Gastrocnemius medialis (tissue), 4 donors: ENCODE measurements at regions not wholly inside any gene's neighbourhood (a gene's known extent, or its start where the extent isn't known, plus 50 kb on each side); places are given as distances from the start of the nearest gene placed in this dataset.

Experiments used
- ATAC-seq, 2 donors: fragments of 150-250 bp; one replicate each; pipeline ENCODE4 v1.9.1; 2016
- DNase-seq, 2 donors: peaks; one replicate each; pipeline ENCODE4 v3.0.0-alpha.2; 2019
- H3K27ac ChIP-seq, 4 donors: fragments of 200-600 bp; sonication (generic); 1 replicate in 1 of 4; 2 replicates in 3 of 4; pipeline ENCODE4 v1.5.1; 2016 to 2018; ENCODE audit warnings: mild to moderate bottlenecking in 2 of 4, moderate library complexity in 1 of 4
- H3K27me3 ChIP-seq, 3 donors: fragments of 200-600 bp; sonication (generic) in 2 of 3; 1 replicate in 1 of 3; 2 replicates in 2 of 3; pipeline versions ENCODE4 v1.5.1 to v1.6.0; 2016 to 2019; ENCODE audit warnings: mild to moderate bottlenecking in 1 of 3, moderate library complexity in 1 of 3
- H3K36me3 ChIP-seq, 2 donors: fragments of 200-600 bp; sonication (generic) in 1 of 2; one replicate each; pipeline ENCODE4 v1.5.1; 2017 to 2018
- H3K4me1 ChIP-seq, 2 donors: fragments of 200-600 bp; sonication (generic) in 1 of 2; one replicate each; pipeline ENCODE4 v1.5.1; 2016 to 2017; ENCODE audit warnings: mild to moderate bottlenecking in 2 of 2
- H3K4me3 ChIP-seq, 4 donors: fragments of 200-600 bp; sonication (generic) in 3 of 4; 1 replicate in 1 of 4; 2 replicates in 3 of 4; pipeline ENCODE4 v1.5.1; 2016 to 2019; ENCODE audit warnings: mild to moderate bottlenecking in 2 of 4
- H3K9me3 ChIP-seq, 3 donors: fragments of 200-600 bp; sonication (generic) in 2 of 3; 1 replicate in 1 of 3; 2 replicates in 2 of 3; pipeline ENCODE4 v1.5.1; 2016 to 2019
- CTCF ChIP-seq, 5 experiments: fragments of 450-650 bp in 3 of 5; fragments of 200-600 bp in 2 of 5; sonication (generic) in 2 of 5; IDR thresholded peaks in 4 of 5; conservative IDR thresholded peaks in 1 of 5; 1 replicate in 4 of 5; 2 replicates in 1 of 5; pipeline ENCODE4 v1.5.1; 2016 to 2019; ENCODE audit warnings: antibody characterized with exemption in 5 of 5, mild to moderate bottlenecking in 3 of 5, moderate library complexity in 3 of 5
- POLR2A ChIP-seq, 2 donors: fragments of 450-650 bp; IDR thresholded peaks; one replicate each; pipeline ENCODE4 v1.6.1; 2017; ENCODE audit warnings: antibody characterized with exemption in 2 of 2, mild to moderate bottlenecking in 2 of 2, moderate library complexity in 2 of 2
- in situ Hi-C, 4 donors: fragments of 200-750 bp; cut with MboI; loops; one replicate each; pipeline versions ENCODE4 v1.15.0 to v1.8.0; 2017; ENCODE audit warnings: low sequenced_read_pairs in 4 of 4
- intact Hi-C: fragments of 100-400 bp; cut with DNase I; formaldehyde crosslinking; loops from one replicate; pipeline ENCODE4 v1.15.1; 2023; ENCODE audit warnings: low total_unique reads

DNA sequence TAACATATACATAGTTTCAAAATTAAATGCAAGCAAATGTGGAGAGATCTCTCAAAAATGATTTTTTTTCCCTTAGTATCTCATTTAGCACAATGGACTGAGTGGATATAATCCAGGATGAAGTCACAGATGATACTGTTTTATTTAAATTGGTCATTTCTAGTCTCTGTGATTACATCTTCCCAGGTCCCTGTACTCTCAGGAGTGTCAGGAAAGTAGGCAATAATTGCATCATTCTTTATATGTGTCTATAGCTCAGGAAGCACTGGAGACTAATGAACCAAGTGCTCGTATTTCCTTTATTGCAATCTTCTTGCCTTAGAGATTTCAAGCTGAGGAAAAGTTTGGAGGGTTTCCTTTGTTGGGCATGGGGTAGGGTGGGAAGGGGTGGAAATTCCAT lies 309.4 kb upstream of the THRB start:
- Histone ChIP-seq H3K9me3 (no peaks in the 10 kb centered on the region), H3K4me3 (no peak overlapping the region), H3K4me1 (no peaks in the 10 kb centered on the region), H3K27me3 (no peaks in the 10 kb centered on the region), H3K36me3 (no peaks in the 10 kb centered on the region), H3K27ac (no peak overlapping the region)
- DNase-seq (no peak), ATAC-seq (no peak)
- intact Hi-C loops: no loop called here
- TF ChIP-seq POLR2A (IDR thresholded peaks at IDR 0.05) (no peak), CTCF (IDR thresholded peaks at IDR 0.05 in 4 of 5, conservative IDR thresholded peaks at IDR 0.05 in 1 of 5) (no peak)
- in situ Hi-C loops: no loop called here

GRCh38 chr3:24810881-24811280 lies 316.2 kb upstream of the THRB start:
- no peak overlapping the region for H3K27ac ChIP-seq
- H3K36me3 ChIP-seq: no peaks in the 10 kb centered on the region
- no peak overlapping the region for H3K4me3 ChIP-seq
- H3K27me3 ChIP-seq: no peaks in the 10 kb centered on the region
- in situ Hi-C loops: no loop called here
- TF ChIP-seq CTCF (IDR thresholded peaks at IDR 0.05 in 4 of 5, conservative IDR thresholded peaks at IDR 0.05 in 1 of 5) (no peak), POLR2A (IDR thresholded peaks at IDR 0.05) (no peak)
- ATAC-seq (no peak), DNase-seq (no peak)
- intact Hi-C loops: no loop called here
- H3K4me1 ChIP-seq: no peaks in the 10 kb centered on the region
- no peaks in the 10 kb centered on the region for H3K9me3 ChIP-seq

DNA sequence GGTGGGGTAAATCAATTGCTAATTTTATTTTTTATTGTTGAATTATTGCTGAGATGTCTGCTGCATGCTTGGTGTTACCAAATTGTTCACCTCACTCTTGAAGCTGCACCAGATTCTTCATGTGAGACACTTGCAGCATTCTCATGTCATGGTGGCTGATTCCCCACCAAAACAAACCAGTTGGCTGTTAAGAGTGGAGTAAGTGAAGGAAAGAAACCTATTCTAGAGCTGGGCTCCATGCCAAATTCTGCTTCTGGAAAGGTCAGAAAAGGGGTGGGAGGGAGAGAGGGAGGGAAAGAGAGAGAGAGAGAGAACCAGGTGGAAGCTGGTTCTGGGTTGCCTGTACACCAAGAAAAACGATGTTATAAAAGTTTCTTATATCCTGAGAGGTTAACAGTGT lies 317.5 kb upstream of the THRB start:
- TF ChIP-seq POLR2A (IDR thresholded peaks at IDR 0.05): no peak
- no peaks in the 10 kb centered on the region for H3K9me3 ChIP-seq
- H3K4me3 ChIP-seq: no peak overlapping the region
- intact Hi-C loops: no loop called here
- DNase-seq (no peak), ATAC-seq (no peak)
- in situ Hi-C loops: no loop called here
- H3K27ac ChIP-seq: no peak overlapping the region
- H3K4me1 ChIP-seq: no peaks in the 10 kb centered on the region
- H3K36me3 ChIP-seq: no peaks in the 10 kb centered on the region
- H3K27me3 ChIP-seq: no peaks in the 10 kb centered on the region

GRCh38 chr3:24818055-24818454 lies 323.4 kb upstream of the THRB start:
- Histone ChIP-seq H3K36me3 (no peaks in the 10 kb centered on the region), H3K27ac (no peak overlapping the region), H3K4me3 (no peak overlapping the region), H3K4me1 (no peaks in the 10 kb centered on the region), H3K9me3 (peaks cover 0 to 5% (median 0%) of the 10 kb centered on the region in 3 donors), H3K27me3 (peaks cover 0 to 2% (median 0%) of the 10 kb centered on the region in 3 donors)
- TF ChIP-seq POLR2A (IDR thresholded peaks at IDR 0.05): no peak
- TF ChIP-seq CTCF (IDR thresholded peaks at IDR 0.05 in 4 of 5, conservative IDR thresholded peaks at IDR 0.05 in 1 of 5): no peak
- DNase-seq (no peak), ATAC-seq (no peak)
- in situ Hi-C loops: no loop called here
- intact Hi-C loops: no loop called here

DNA sequence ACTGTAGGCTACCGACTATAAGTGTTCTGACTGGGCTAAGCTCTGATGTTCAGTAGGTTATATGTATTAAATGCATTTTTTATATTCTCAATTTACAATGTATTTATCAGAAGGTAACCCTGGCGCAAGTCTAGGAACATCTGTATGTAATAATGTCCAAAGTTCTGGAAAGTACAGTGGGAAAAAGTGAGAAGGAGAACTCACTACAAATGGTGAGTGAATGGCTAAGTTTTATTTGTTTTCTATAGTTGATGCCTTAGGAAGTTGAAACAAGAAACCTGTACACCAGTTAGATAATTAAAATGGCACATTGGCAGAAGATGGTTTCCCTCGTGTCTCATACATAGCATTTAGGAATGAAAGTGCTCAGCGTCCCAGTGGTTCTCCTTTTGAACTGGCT lies 333.4 kb upstream of the THRB start:
- intact Hi-C loops: no loop called here
- in situ Hi-C loops: no loop called here
- no peak for ATAC-seq

More for the DNA sequence above, 333.4 kb upstream of the THRB start:
- no peak overlapping the region for H3K4me3 ChIP-seq
- no peaks in the 10 kb centered on the region for H3K9me3 ChIP-seq
- H3K27me3 ChIP-seq: no peaks in the 10 kb centered on the region
- H3K4me1 ChIP-seq: peaks cover 0 to 16% of the 10 kb centered on the region in 2 donors
- H3K36me3 ChIP-seq: no peaks in the 10 kb centered on the region
- H3K27ac ChIP-seq: no peak overlapping the region
- no peak for DNase-seq
- TF ChIP-seq CTCF (IDR thresholded peaks at IDR 0.05 in 4 of 5, conservative IDR thresholded peaks at IDR 0.05 in 1 of 5): no peak
- TF ChIP-seq POLR2A (IDR thresholded peaks at IDR 0.05): no peak
